ENCODE measurements at regions not wholly inside any gene's neighbourhood (a gene's known extent, or its start where the extent isn't known, plus 50 kb on each side); places are given as distances from the start of the nearest gene placed in this dataset.
"Not testable (repeated sequence)": the region's sequence is repeated elsewhere in the genome, so short reads cannot be mapped to it uniquely, and the experiment has no call there.

DNA sequence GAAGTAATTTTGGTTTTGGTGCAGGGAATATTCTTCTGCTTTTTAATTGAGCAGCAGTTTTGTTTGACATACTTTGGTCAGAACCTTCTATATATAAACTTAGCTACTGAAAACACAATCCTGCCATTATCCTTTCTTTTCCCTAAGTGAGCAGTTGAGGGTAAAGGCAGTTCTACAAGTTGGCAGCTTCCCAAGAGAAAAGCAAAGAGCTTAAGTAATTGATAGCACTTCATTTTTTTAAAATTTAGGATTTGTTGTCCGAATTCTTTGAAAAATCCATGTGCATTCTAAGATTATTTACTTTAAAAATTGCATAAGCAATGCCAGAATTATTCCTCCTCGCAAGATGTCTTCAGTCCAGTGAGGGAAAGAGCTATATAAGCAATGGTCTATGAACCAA, 1394.1 kb downstream of the FAM181B start:
- Histone ChIP-seq H3K27ac (ENCODE audit: low read depth, low read length, severe bottlenecking) (no peak overlapping the region), H3K36me3 (ENCODE audit: control insufficient read depth, insufficient read depth, low read length) (no peaks in the 10 kb centered on the region), H3K4me3 (ENCODE audit: extremely low read depth, insufficient read depth, low read length, poor library complexity, severe bottlenecking) (no peak overlapping the region), H3K9me3 (ENCODE audit: control insufficient read depth, low read length) (no peaks in the 10 kb centered on the region), H3K4me1 (ENCODE audit: control insufficient read depth, insufficient read depth, low read length, poor library complexity, severe bottlenecking) (no peaks in the 10 kb centered on the region)
- WGBS, 2 experiments (ENCODE audit: insufficient coverage in 2 of 2), result no CpG with 5 or more reads among the region's 2 CpGs

DNA sequence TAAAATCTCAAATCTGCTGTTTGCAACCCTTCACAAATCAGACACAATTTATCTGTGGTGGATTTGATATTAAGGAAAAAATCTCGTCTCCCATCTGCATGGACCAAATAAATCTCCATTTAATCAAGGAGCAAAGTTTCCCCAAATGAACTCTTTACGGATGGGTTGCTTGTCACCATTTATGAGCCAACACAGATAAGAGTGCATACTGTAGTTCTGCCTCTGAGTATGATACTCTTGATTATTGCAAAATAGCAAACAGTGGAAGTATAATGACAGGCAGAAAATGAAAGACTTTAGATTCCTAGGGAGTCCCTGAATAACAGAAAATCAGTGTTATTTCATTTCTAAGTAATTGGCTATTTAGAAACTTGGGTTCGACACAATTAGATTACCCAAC, 1395.9 kb downstream of the FAM181B start:
- no peaks in the 10 kb centered on the region for H3K36me3 ChIP-seq (ENCODE audit: control insufficient read depth, insufficient read depth, low read length)
- H3K4me1 ChIP-seq (ENCODE audit: control insufficient read depth, insufficient read depth, low read length, poor library complexity, severe bottlenecking), result no peaks in the 10 kb centered on the region
- 100% methylated on average over 1 of the region's 3 CpGs; no CpG with 5 or more reads in 1 of the 2 experiments for WGBS, 2 experiments (ENCODE audit: insufficient coverage in 2 of 2)
- H3K4me3 ChIP-seq (ENCODE audit: extremely low read depth, insufficient read depth, low read length, poor library complexity, severe bottlenecking), result no peak overlapping the region
- H3K27ac ChIP-seq (ENCODE audit: low read depth, low read length, severe bottlenecking), result no peak overlapping the region
- no peaks in the 10 kb centered on the region for H3K9me3 ChIP-seq (ENCODE audit: control insufficient read depth, low read length)

- Histone ChIP-seq H3K36me3 (ENCODE audit: control insufficient read depth, insufficient read depth, low read length) (no peaks in the 10 kb centered on the region), H3K9me3 (ENCODE audit: control insufficient read depth, low read length) (no peaks in the 10 kb centered on the region), H3K4me1 (ENCODE audit: control insufficient read depth, insufficient read depth, low read length, poor library complexity, severe bottlenecking) (no peaks in the 10 kb centered on the region), H3K4me3 (ENCODE audit: extremely low read depth, insufficient read depth, low read length, poor library complexity, severe bottlenecking) (no peak overlapping the region), H3K27ac (ENCODE audit: low read depth, low read length, severe bottlenecking) (no peak overlapping the region)
- 67 to 83% methylated on average over 1 of the region's 2 CpGs for WGBS, 2 experiments (ENCODE audit: insufficient coverage in 2 of 2)
Measured at GRCh38 chr11:81332276-81332675, 1401.4 kb downstream of the FAM181B start.

GRCh38 chr11:81331611-81332235, 1401.9 kb downstream of the FAM181B start:
- no peaks in the 10 kb centered on the region for H3K9me3 ChIP-seq (ENCODE audit: control insufficient read depth, low read length)
- H3K4me1 ChIP-seq (ENCODE audit: control insufficient read depth, insufficient read depth, low read length, poor library complexity, severe bottlenecking), result no peaks in the 10 kb centered on the region
- no peaks in the 10 kb centered on the region for H3K36me3 ChIP-seq (ENCODE audit: control insufficient read depth, insufficient read depth, low read length)
- 87 to 97% methylated on average over 5 to 7 of the region's 9 CpGs for WGBS, 2 experiments (ENCODE audit: insufficient coverage in 2 of 2)
- no peak overlapping the region for H3K4me3 ChIP-seq (ENCODE audit: extremely low read depth, insufficient read depth, low read length, poor library complexity, severe bottlenecking)
- no peak overlapping the region for H3K27ac ChIP-seq (ENCODE audit: low read depth, low read length, severe bottlenecking)

- Histone ChIP-seq H3K36me3 (ENCODE audit: control insufficient read depth, insufficient read depth, low read length) (no peaks in the 10 kb centered on the region), H3K4me1 (ENCODE audit: control insufficient read depth, insufficient read depth, low read length, poor library complexity, severe bottlenecking) (no peaks in the 10 kb centered on the region), H3K4me3 (ENCODE audit: extremely low read depth, insufficient read depth, low read length, poor library complexity, severe bottlenecking) (no peak overlapping the region), H3K27ac (ENCODE audit: low read depth, low read length, severe bottlenecking) (no peak overlapping the region), H3K9me3 (ENCODE audit: control insufficient read depth, low read length) (no peaks in the 10 kb centered on the region)
- WGBS, 2 experiments (ENCODE audit: insufficient coverage in 2 of 2), result 95 to 97% methylated on average over 2 to 4 of the region's 4 CpGs
Measured at GRCh38 chr11:81331088-81331487, 1402.6 kb downstream of the FAM181B start.

DNA sequence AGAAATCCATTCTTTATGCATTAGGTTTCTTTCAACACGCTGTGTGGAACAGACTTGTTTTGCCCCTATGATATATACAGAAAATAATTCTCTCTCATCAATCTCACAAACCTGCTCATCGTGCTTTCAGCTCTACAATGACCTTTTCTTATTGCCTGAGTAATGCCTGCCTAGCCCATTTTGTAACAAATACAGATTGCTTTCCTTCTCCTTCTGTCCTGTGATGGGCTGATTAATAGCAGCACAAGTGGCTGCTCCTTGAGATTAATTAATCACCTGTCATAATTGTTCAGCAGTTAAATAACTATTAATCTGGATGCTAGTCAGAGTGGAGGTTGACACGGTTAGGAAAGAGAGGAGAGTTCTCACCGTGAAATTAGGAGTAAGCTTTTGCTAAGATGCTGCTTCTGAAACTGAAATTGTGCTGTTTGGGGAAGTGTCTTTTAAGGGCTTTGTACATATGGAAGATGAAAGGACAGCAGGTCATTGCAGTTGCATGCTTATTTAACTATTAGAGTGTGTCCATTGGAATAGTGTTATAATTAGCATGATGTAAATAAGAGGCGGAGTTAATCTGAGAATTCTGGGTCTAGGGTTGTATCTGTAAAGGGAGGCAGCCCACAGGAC, 1430.5 kb downstream of the FAM181B start:
- H3K4me1 ChIP-seq (ENCODE audit: control insufficient read depth, insufficient read depth, low read length, poor library complexity, severe bottlenecking), result no peaks in the 10 kb centered on the region
- no peak overlapping the region for H3K27ac ChIP-seq (ENCODE audit: low read depth, low read length, severe bottlenecking)
- H3K9me3 ChIP-seq (ENCODE audit: control insufficient read depth, low read length), result no peaks in the 10 kb centered on the region
- no peaks in the 10 kb centered on the region for H3K36me3 ChIP-seq (ENCODE audit: control insufficient read depth, insufficient read depth, low read length)
- no peak overlapping the region for H3K4me3 ChIP-seq (ENCODE audit: extremely low read depth, insufficient read depth, low read length, poor library complexity, severe bottlenecking)
- WGBS, 2 experiments (ENCODE audit: insufficient coverage in 2 of 2), result 94 to 96% methylated on average over 4 to 5 of the region's 5 CpGs

DNA sequence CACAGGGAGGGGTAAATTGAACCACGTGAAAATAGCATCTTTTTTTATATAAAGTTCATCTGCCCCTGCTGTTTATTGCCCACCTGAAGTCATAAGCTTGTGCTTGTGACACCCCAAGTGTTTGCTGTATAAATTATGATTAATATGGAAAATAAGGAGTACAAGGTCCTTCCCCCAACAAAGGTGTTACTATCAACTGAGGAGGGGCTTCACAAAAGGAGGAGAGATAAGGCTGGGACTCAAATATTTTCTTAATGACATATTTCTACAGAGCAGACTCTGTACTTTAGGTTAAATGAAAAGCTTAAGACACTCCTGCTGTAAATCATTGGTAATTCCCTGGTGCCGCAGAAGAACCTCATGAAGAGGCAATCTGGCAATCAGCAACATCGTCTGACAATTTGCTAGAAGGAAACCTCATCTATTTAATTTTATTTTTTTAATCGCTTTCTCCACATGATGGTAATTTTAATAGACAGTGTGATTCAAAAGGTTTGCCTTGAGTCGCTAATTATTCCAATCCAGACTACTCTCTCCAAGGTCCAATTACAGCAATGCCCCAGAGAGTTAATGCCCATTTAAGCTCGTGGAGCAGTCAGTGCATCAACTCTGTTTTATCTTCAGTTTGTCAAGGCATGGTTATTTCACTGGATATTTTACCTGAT, 1432.4 kb downstream of the FAM181B start:
- H3K4me1 ChIP-seq (ENCODE audit: control insufficient read depth, insufficient read depth, low read length, poor library complexity, severe bottlenecking), result no peaks in the 10 kb centered on the region
- no peak overlapping the region for H3K27ac ChIP-seq (ENCODE audit: low read depth, low read length, severe bottlenecking)
- H3K4me3 ChIP-seq (ENCODE audit: extremely low read depth, insufficient read depth, low read length, poor library complexity, severe bottlenecking), result no peak overlapping the region
- 80 to 100% methylated on average over 3 to 4 of the region's 6 CpGs for WGBS, 2 experiments (ENCODE audit: insufficient coverage in 2 of 2)
- no peaks in the 10 kb centered on the region for H3K36me3 ChIP-seq (ENCODE audit: control insufficient read depth, insufficient read depth, low read length)
- H3K9me3 ChIP-seq (ENCODE audit: control insufficient read depth, low read length), result no peaks in the 10 kb centered on the region

DNA sequence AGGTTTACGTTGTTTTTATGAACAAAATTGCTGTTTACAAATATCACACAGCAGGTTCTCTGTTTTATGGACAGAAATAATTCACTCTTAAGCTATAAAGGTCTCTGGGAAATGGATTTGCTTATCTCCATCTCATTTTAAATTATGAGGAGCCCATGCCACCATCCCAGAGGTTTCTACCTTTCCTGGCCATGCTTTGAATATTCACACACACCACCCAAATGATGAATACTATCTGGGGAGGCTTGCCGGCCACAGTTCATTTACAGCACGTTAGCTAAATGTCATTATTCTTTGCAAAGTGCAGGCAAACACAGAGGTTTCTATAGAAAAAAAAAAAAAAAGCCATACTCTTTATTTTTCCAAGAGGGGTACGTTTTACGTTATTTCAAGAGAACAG, 1446.7 kb downstream of the FAM181B start:
- Histone ChIP-seq H3K36me3 (ENCODE audit: control insufficient read depth, insufficient read depth, low read length) (no peaks in the 10 kb centered on the region), H3K27ac (ENCODE audit: low read depth, low read length, severe bottlenecking) (no peak overlapping the region), H3K9me3 (ENCODE audit: control insufficient read depth, low read length) (peaks cover 15% of the 10 kb centered on the region), H3K4me1 (ENCODE audit: control insufficient read depth, insufficient read depth, low read length, poor library complexity, severe bottlenecking) (no peaks in the 10 kb centered on the region), H3K4me3 (ENCODE audit: extremely low read depth, insufficient read depth, low read length, poor library complexity, severe bottlenecking) (no peak overlapping the region)
- WGBS, 2 experiments (ENCODE audit: insufficient coverage in 2 of 2), result 83 to 100% methylated on average over 1 to 2 of the region's 5 CpGs

DNA sequence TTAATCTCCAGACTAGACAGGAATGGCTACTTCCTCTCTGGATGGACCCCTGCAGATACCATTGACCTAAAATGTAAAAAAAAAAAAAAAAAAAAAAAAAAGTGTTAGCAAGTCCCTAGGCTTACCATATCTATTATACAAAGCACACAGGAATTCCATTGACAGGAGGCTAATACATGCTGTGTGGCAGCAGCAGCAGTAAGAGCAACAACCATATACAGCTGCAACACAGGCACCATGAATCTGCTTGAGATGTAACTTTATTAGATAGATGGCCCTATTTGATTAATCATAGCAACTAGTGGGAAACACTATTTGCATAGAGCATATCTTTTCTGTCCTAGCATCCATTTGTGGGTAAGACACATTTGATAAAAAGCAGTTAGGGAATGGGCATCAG, 1447.1 kb downstream of the FAM181B start:
- no peak overlapping the region for H3K4me3 ChIP-seq (ENCODE audit: extremely low read depth, insufficient read depth, low read length, poor library complexity, severe bottlenecking)
- no peaks in the 10 kb centered on the region for H3K4me1 ChIP-seq (ENCODE audit: control insufficient read depth, insufficient read depth, low read length, poor library complexity, severe bottlenecking)
- H3K36me3 ChIP-seq (ENCODE audit: control insufficient read depth, insufficient read depth, low read length), result no peaks in the 10 kb centered on the region
- peaks cover 15% of the 10 kb centered on the region for H3K9me3 ChIP-seq (ENCODE audit: control insufficient read depth, low read length)
- H3K27ac ChIP-seq (ENCODE audit: low read depth, low read length, severe bottlenecking), result no peak overlapping the region

GRCh38 chr11:81280228-81280627, 1453.4 kb downstream of the FAM181B start:
- 83 to 100% methylated on average over 1 of the region's 1 CpG for WGBS, 2 experiments (ENCODE audit: insufficient coverage in 2 of 2)
- not testable (repeated sequence) for H3K9me3 ChIP-seq (ENCODE audit: control insufficient read depth, low read length); H3K36me3 ChIP-seq (ENCODE audit: control insufficient read depth, insufficient read depth, low read length); H3K4me3 ChIP-seq (ENCODE audit: extremely low read depth, insufficient read depth, low read length, poor library complexity, severe bottlenecking); H3K4me1 ChIP-seq (ENCODE audit: control insufficient read depth, insufficient read depth, low read length, poor library complexity, severe bottlenecking); H3K27ac ChIP-seq (ENCODE audit: low read depth, low read length, severe bottlenecking)

GRCh38 chr11:81278991-81279390, 1454.7 kb downstream of the FAM181B start:
- H3K4me1 ChIP-seq (ENCODE audit: control insufficient read depth, insufficient read depth, low read length, poor library complexity, severe bottlenecking), result no peaks in the 10 kb centered on the region
- no peak overlapping the region for H3K27ac ChIP-seq (ENCODE audit: low read depth, low read length, severe bottlenecking)
- WGBS, 2 experiments (ENCODE audit: insufficient coverage in 2 of 2), result 88 to 92% methylated on average over 3 of the region's 5 CpGs
- peaks cover 2% of the 10 kb centered on the region for H3K9me3 ChIP-seq (ENCODE audit: control insufficient read depth, low read length)
- H3K4me3 ChIP-seq (ENCODE audit: extremely low read depth, insufficient read depth, low read length, poor library complexity, severe bottlenecking), result no peak overlapping the region
- H3K36me3 ChIP-seq (ENCODE audit: control insufficient read depth, insufficient read depth, low read length), result no peaks in the 10 kb centered on the region

All from mesodermal cell (in vitro differentiated cells).